Memory B cell (primary cell): ENCODE measurements at regions not wholly inside any gene's neighbourhood (a gene's known extent, or its start where the extent isn't known, plus 50 kb on each side); places are given as distances from the start of the nearest gene placed in this dataset.

Source experiments
- ATAC-seq: fragments of 150-1000 bp; cut with Tn5 transposase; 2 replicates; pipeline ENCODE4 v1.10.0; 2021; ENCODE audit warnings: low read depth, mild to moderate bottlenecking, moderate library complexity
- DNase-seq, 2 donors: peaks; one replicate each; pipeline ENCODE4 v3.0.0; 2022; ENCODE audit warnings: low spot score in 2 of 2
- H3K27ac Mint-ChIP-seq: one replicate; pipeline ENCODE4 v1.8.0; 2022; ENCODE audit warnings: mild to moderate bottlenecking, moderate library complexity, mixed read lengths
- H3K27me3 Mint-ChIP-seq: one replicate; pipeline ENCODE4 v1.8.0; 2022; ENCODE audit warnings: mixed read lengths
- H3K36me3 Mint-ChIP-seq: one replicate; pipeline ENCODE4 v1.8.0; 2022; ENCODE audit warnings: mild to moderate bottlenecking, mixed read lengths
- H3K4me1 Mint-ChIP-seq: one replicate; pipeline ENCODE4 v1.8.0; 2022; ENCODE audit warnings: mixed read lengths
- H3K4me3 Mint-ChIP-seq: one replicate; pipeline ENCODE4 v1.8.0; 2022; ENCODE audit warnings: mild to moderate bottlenecking, moderate library complexity, mixed read lengths
- H3K9me3 Mint-ChIP-seq: one replicate; pipeline ENCODE4 v1.8.0; 2022; ENCODE audit warnings: mixed read lengths

- H3K9me3 Mint-ChIP-seq: peaks cover 3% of the 10 kb centered on the region
- no peaks in the 10 kb centered on the region for H3K36me3 Mint-ChIP-seq
- no peaks in the 10 kb centered on the region for H3K27me3 Mint-ChIP-seq
- H3K4me3 Mint-ChIP-seq: no peak overlapping the region
- no peak for DNase-seq
- no peak for ATAC-seq
- no peak overlapping the region for H3K27ac Mint-ChIP-seq
- H3K4me1 Mint-ChIP-seq: no peaks in the 10 kb centered on the region
Observed at GRCh38 chr14:39880106-39880695, 448.0 kb upstream of the FBXO33 start.

GRCh38 chr14:39877577-39878190, 445.5 kb upstream of the FBXO33 start:
- ATAC-seq (no peak), DNase-seq (no peak)
- Mint-ChIP-seq H3K36me3 (no peaks in the 10 kb centered on the region), H3K27me3 (no peaks in the 10 kb centered on the region), H3K4me3 (no peak overlapping the region), H3K9me3 (peaks cover 3% of the 10 kb centered on the region), H3K4me1 (no peaks in the 10 kb centered on the region), H3K27ac (no peak overlapping the region)

- no peaks in the 10 kb centered on the region for H3K4me1 Mint-ChIP-seq
- H3K27me3 Mint-ChIP-seq: no peaks in the 10 kb centered on the region
- H3K9me3 Mint-ChIP-seq: peaks cover 3% of the 10 kb centered on the region
- no peak overlapping the region for H3K4me3 Mint-ChIP-seq
- H3K27ac Mint-ChIP-seq: no peak overlapping the region
- H3K36me3 Mint-ChIP-seq: no peaks in the 10 kb centered on the region
- ATAC-seq (no peak), DNase-seq (no peak)
Observed at GRCh38 chr14:39876916-39877315, 444.7 kb upstream of the FBXO33 start.

- no peaks in the 10 kb centered on the region for H3K4me1 Mint-ChIP-seq
Observed at GRCh38 chr14:39875028-39875427, 442.8 kb upstream of the FBXO33 start.

GRCh38 chr14:39873791-39874190, 441.6 kb upstream of the FBXO33 start:
- no peak for ATAC-seq
- Mint-ChIP-seq H3K4me3 (no peak overlapping the region), H3K9me3 (peaks cover 1% of the 10 kb centered on the region), H3K27ac (no peak overlapping the region), H3K27me3 (no peaks in the 10 kb centered on the region), H3K4me1 (no peaks in the 10 kb centered on the region), H3K36me3 (no peaks in the 10 kb centered on the region)
- DNase-seq: no peak

More at GRCh38 chr14:39875028-39875427, 442.8 kb upstream of the FBXO33 start:
- H3K36me3 Mint-ChIP-seq: no peaks in the 10 kb centered on the region
- no peak overlapping the region for H3K27ac Mint-ChIP-seq
- H3K27me3 Mint-ChIP-seq: no peaks in the 10 kb centered on the region
- ATAC-seq (no peak), DNase-seq (no peak)
- peaks cover 1% of the 10 kb centered on the region for H3K9me3 Mint-ChIP-seq
- H3K4me3 Mint-ChIP-seq: no peak overlapping the region

- Mint-ChIP-seq H3K27ac (no peak overlapping the region), H3K36me3 (no peaks in the 10 kb centered on the region), H3K4me1 (no peaks in the 10 kb centered on the region), H3K9me3 (no peaks in the 10 kb centered on the region), H3K27me3 (no peaks in the 10 kb centered on the region), H3K4me3 (no peak overlapping the region)
- ATAC-seq (no peak), DNase-seq (no peak)
Observed at GRCh38 chr14:39868949-39869348, 436.7 kb upstream of the FBXO33 start.

GRCh38 chr14:39868251-39868650, 436.0 kb upstream of the FBXO33 start:
- no peak for ATAC-seq
- no peaks in the 10 kb centered on the region for H3K4me1 Mint-ChIP-seq
- H3K36me3 Mint-ChIP-seq: no peaks in the 10 kb centered on the region
- no peaks in the 10 kb centered on the region for H3K27me3 Mint-ChIP-seq
- no peak overlapping the region for H3K4me3 Mint-ChIP-seq
- no peak overlapping the region for H3K27ac Mint-ChIP-seq
- DNase-seq: no peak
- H3K9me3 Mint-ChIP-seq: no peaks in the 10 kb centered on the region

GRCh38 chr14:39863441-39863840, 431.2 kb upstream of the FBXO33 start:
- Mint-ChIP-seq H3K4me3 (no peak overlapping the region), H3K27me3 (no peaks in the 10 kb centered on the region), H3K9me3 (no peaks in the 10 kb centered on the region), H3K36me3 (no peaks in the 10 kb centered on the region), H3K27ac (no peak overlapping the region), H3K4me1 (no peaks in the 10 kb centered on the region)
- ATAC-seq (no peak), DNase-seq (no peak)

- no peaks in the 10 kb centered on the region for H3K36me3 Mint-ChIP-seq
- no peaks in the 10 kb centered on the region for H3K9me3 Mint-ChIP-seq
- DNase-seq (no peak), ATAC-seq (no peak)
- H3K27me3 Mint-ChIP-seq: no peaks in the 10 kb centered on the region
- H3K4me1 Mint-ChIP-seq: no peaks in the 10 kb centered on the region
- H3K27ac Mint-ChIP-seq: no peak overlapping the region
- H3K4me3 Mint-ChIP-seq: no peak overlapping the region
Observed at GRCh38 chr14:39861696-39862095, 429.5 kb upstream of the FBXO33 start.

GRCh38 chr14:39861229-39861600, 429.0 kb upstream of the FBXO33 start:
- H3K27ac Mint-ChIP-seq: no peak overlapping the region
- H3K36me3 Mint-ChIP-seq: no peaks in the 10 kb centered on the region
- no peak overlapping the region for H3K4me3 Mint-ChIP-seq
- no peak for ATAC-seq
- DNase-seq: no peak
- no peaks in the 10 kb centered on the region for H3K27me3 Mint-ChIP-seq
- no peaks in the 10 kb centered on the region for H3K4me1 Mint-ChIP-seq
- no peaks in the 10 kb centered on the region for H3K9me3 Mint-ChIP-seq

- ATAC-seq (no peak), DNase-seq (no peak)
- Mint-ChIP-seq H3K4me1 (no peaks in the 10 kb centered on the region), H3K4me3 (no peak overlapping the region), H3K27me3 (no peaks in the 10 kb centered on the region), H3K9me3 (no peaks in the 10 kb centered on the region), H3K36me3 (no peaks in the 10 kb centered on the region), H3K27ac (no peak overlapping the region)
Observed at GRCh38 chr14:39860596-39861228, 428.5 kb upstream of the FBXO33 start.

GRCh38 chr14:39859314-39859713, 427.1 kb upstream of the FBXO33 start:
- no peak for DNase-seq

GRCh38 chr14:39857376-39858055, 425.3 kb upstream of the FBXO33 start:
- Mint-ChIP-seq H3K27me3 (no peaks in the 10 kb centered on the region), H3K4me1 (no peaks in the 10 kb centered on the region), H3K36me3 (no peaks in the 10 kb centered on the region), H3K9me3 (no peaks in the 10 kb centered on the region), H3K4me3 (no peak overlapping the region), H3K27ac (no peak overlapping the region)
- ATAC-seq (no peak), DNase-seq (no peak)

More at GRCh38 chr14:39859314-39859713, 427.1 kb upstream of the FBXO33 start:
- no peak overlapping the region for H3K4me3 Mint-ChIP-seq
- no peaks in the 10 kb centered on the region for H3K27me3 Mint-ChIP-seq
- H3K36me3 Mint-ChIP-seq: no peaks in the 10 kb centered on the region
- H3K4me1 Mint-ChIP-seq: no peaks in the 10 kb centered on the region
- no peaks in the 10 kb centered on the region for H3K9me3 Mint-ChIP-seq
- H3K27ac Mint-ChIP-seq: no peak overlapping the region
- no peak for ATAC-seq

- Mint-ChIP-seq H3K4me3 (no peak overlapping the region), H3K27ac (no peak overlapping the region), H3K4me1 (no peaks in the 10 kb centered on the region), H3K36me3 (no peaks in the 10 kb centered on the region), H3K27me3 (no peaks in the 10 kb centered on the region), H3K9me3 (no peaks in the 10 kb centered on the region)
- ATAC-seq (no peak), DNase-seq (no peak)
Observed at GRCh38 chr14:39853441-39853840, 421.2 kb upstream of the FBXO33 start.
